Chondrocyte (in vitro differentiated cells): ENCODE measurements at regions not wholly inside any gene's neighbourhood (a gene's known extent, or its start where the extent isn't known, plus 50 kb on each side); places are given as distances from the start of the nearest gene placed in this dataset.

ENCODE experiments used
- DNase-seq: peaks from one replicate; pipeline ENCODE4 v3.0.0; 2021; ENCODE audit warnings: mixed read lengths, low spot score
- H3K27ac Mint-ChIP-seq: one replicate; pipeline ENCODE4 v1.8.0; 2021; ENCODE audit warnings: mild to moderate bottlenecking, moderate library complexity, mixed read lengths; ENCODE audit not compliant: unreplicated experiment
- H3K27me3 Mint-ChIP-seq: 2 replicates; pipeline ENCODE4 v1.8.0; 2021; ENCODE audit warnings: low read depth, mixed read lengths
- H3K36me3 Mint-ChIP-seq: 2 replicates; pipeline ENCODE4 v1.8.0; 2021; ENCODE audit warnings: low read depth, mixed read lengths
- H3K4me1 Mint-ChIP-seq: 2 replicates; pipeline ENCODE4 v1.8.0; 2021; ENCODE audit warnings: low read depth, mild to moderate bottlenecking, mixed read lengths
- H3K4me3 Mint-ChIP-seq: one replicate; pipeline ENCODE4 v1.8.0; 2021; ENCODE audit warnings: mild to moderate bottlenecking, moderate library complexity, mixed read lengths; ENCODE audit not compliant: unreplicated experiment
- H3K9me3 Mint-ChIP-seq: 2 replicates; pipeline ENCODE4 v1.8.0; 2021; ENCODE audit warnings: low read depth, mixed read lengths
- CTCF ChIP-seq: fragments of 200-600 bp; sonication (generic); IDR thresholded peaks from 2 replicates; pipeline ENCODE4 v1.5.0; 2021; ENCODE audit warnings: antibody characterized with exemption, mild to moderate bottlenecking, moderate library complexity

- Mint-ChIP-seq H3K4me1 (no peaks in the 10 kb centered on the region), H3K9me3 (no peaks in the 10 kb centered on the region), H3K4me3 (no peak overlapping the region), H3K27me3 (no peaks in the 10 kb centered on the region), H3K36me3 (peaks cover 1% of the 10 kb centered on the region), H3K27ac (no peak overlapping the region)
- DNase-seq = no peak
- no peak for TF ChIP-seq CTCF
Measured at GRCh38 chr18:39705362-39705761, 2139.8 kb upstream of the CELF4 start.

- TF ChIP-seq CTCF = no peak
- Mint-ChIP-seq H3K4me1 (no peaks in the 10 kb centered on the region), H3K36me3 (peaks cover 1% of the 10 kb centered on the region), H3K4me3 (no peak overlapping the region), H3K9me3 (no peaks in the 10 kb centered on the region), H3K27ac (no peak overlapping the region), H3K27me3 (no peaks in the 10 kb centered on the region)
- no peak for DNase-seq
Measured at GRCh38 chr18:39702888-39703287, 2137.3 kb upstream of the CELF4 start.

- TF ChIP-seq CTCF = no peak
- no peak overlapping the region for H3K4me3 Mint-ChIP-seq
- no peaks in the 10 kb centered on the region for H3K9me3 Mint-ChIP-seq
- no peaks in the 10 kb centered on the region for H3K36me3 Mint-ChIP-seq
- DNase-seq = no peak
- no peaks in the 10 kb centered on the region for H3K27me3 Mint-ChIP-seq
- H3K4me1 Mint-ChIP-seq = no peaks in the 10 kb centered on the region
- no peak overlapping the region for H3K27ac Mint-ChIP-seq
Measured at GRCh38 chr18:39701839-39702238, 2136.2 kb upstream of the CELF4 start.

GRCh38 chr18:39701055-39701783, 2135.6 kb upstream of the CELF4 start:
- H3K36me3 Mint-ChIP-seq = no peaks in the 10 kb centered on the region
- H3K27ac Mint-ChIP-seq = no peak overlapping the region
- no peaks in the 10 kb centered on the region for H3K9me3 Mint-ChIP-seq
- no peak for DNase-seq
- no peaks in the 10 kb centered on the region for H3K4me1 Mint-ChIP-seq
- no peaks in the 10 kb centered on the region for H3K27me3 Mint-ChIP-seq
- no peak overlapping the region for H3K4me3 Mint-ChIP-seq
- no peak for TF ChIP-seq CTCF

GRCh38 chr18:39699340-39699964, 2133.9 kb upstream of the CELF4 start:
- no peak overlapping the region for H3K27ac Mint-ChIP-seq

More at GRCh38 chr18:39699340-39699964, 2133.9 kb upstream of the CELF4 start:
- no peak for DNase-seq
- no peaks in the 10 kb centered on the region for H3K9me3 Mint-ChIP-seq
- no peaks in the 10 kb centered on the region for H3K36me3 Mint-ChIP-seq
- no peaks in the 10 kb centered on the region for H3K27me3 Mint-ChIP-seq
- H3K4me1 Mint-ChIP-seq = no peaks in the 10 kb centered on the region
- TF ChIP-seq CTCF = no peak
- H3K4me3 Mint-ChIP-seq = no peak overlapping the region
